Ascending aorta (tissue), 2 donors: ENCODE measurements at regions not wholly inside any gene's neighbourhood (a gene's known extent, or its start where the extent isn't known, plus 50 kb on each side); places are given as distances from the start of the nearest gene placed in this dataset.

ENCODE experiments used
- DNase-seq, 2 donors: peaks; one replicate each; pipeline ENCODE4 v3.0.0-alpha.2; 2019; ENCODE audit warnings: low spot score in 2 of 2
- H3K27ac ChIP-seq, 2 donors: fragments of 200-600 bp; sonication (generic); one replicate each; pipeline ENCODE4 v1.5.1; 2016 to 2017; ENCODE audit warnings: mild to moderate bottlenecking in 1 of 2
- H3K27me3 ChIP-seq: fragments of 200-600 bp; sonication (generic); one replicate; pipeline ENCODE4 v1.5.1; 2017
- H3K36me3 ChIP-seq, 2 donors: fragments of 200-600 bp; sonication (generic); one replicate each; pipeline ENCODE4 v1.5.1; 2016
- H3K4me1 ChIP-seq, 2 donors: fragments of 200-600 bp; sonication (generic); one replicate each; pipeline ENCODE4 v1.5.1; 2016 to 2017; ENCODE audit warnings: mild to moderate bottlenecking in 1 of 2
- H3K4me3 ChIP-seq, 2 donors: fragments of 200-600 bp; sonication (generic); one replicate each; pipeline ENCODE4 v1.5.1; 2016 to 2017; ENCODE audit warnings: mild to moderate bottlenecking in 1 of 2
- H3K9me3 ChIP-seq, 2 donors: fragments of 200-600 bp; sonication (generic); one replicate each; pipeline ENCODE4 v1.5.1; 2016
- CTCF ChIP-seq, 3 experiments: fragments of 200-600 bp in 2 of 3; fragments of 450-650 bp in 1 of 3; sonication (generic) in 2 of 3; IDR thresholded peaks; one replicate each; pipeline ENCODE4 v1.5.1; 2016 to 2019; ENCODE audit warnings: antibody characterized with exemption in 3 of 3, mild to moderate bottlenecking in 1 of 3, moderate library complexity in 1 of 3
- intact Hi-C: fragments of 100-400 bp; cut with DNase I; formaldehyde crosslinking; loops from one replicate; pipeline ENCODE4 v1.15.1; 2023

- intact Hi-C loops: no loop called here
- H3K27ac ChIP-seq: peak overlapping the region; percentile 97 to 98
- H3K4me3 ChIP-seq: no peak overlapping the region
- H3K36me3 ChIP-seq: peaks cover 0 to 18% of the 10 kb centered on the region in 2 donors
- H3K9me3 ChIP-seq: no peaks in the 10 kb centered on the region
- no peaks in the 10 kb centered on the region for H3K27me3 ChIP-seq
- no peak for TF ChIP-seq CTCF (IDR thresholded peaks at IDR 0.05)
- DNase-seq: no peak
- H3K4me1 ChIP-seq: peaks cover 30 to 81% of the 10 kb centered on the region in 2 donors
Measured at GRCh38 chr1:201746156-201746555, 82.8 kb upstream of the IPO9 start.

GRCh38 chr1:201747261-201747660, 81.7 kb upstream of the IPO9 start:
- H3K4me3 ChIP-seq: no peak overlapping the region
- H3K36me3 ChIP-seq: peaks cover 0 to 18% of the 10 kb centered on the region in 2 donors
- H3K27me3 ChIP-seq: no peaks in the 10 kb centered on the region
- peaks cover 34 to 82% of the 10 kb centered on the region in 2 donors for H3K4me1 ChIP-seq
- H3K27ac ChIP-seq: peak overlapping the region; percentile 97 to 98
- intact Hi-C loops: no loop called here
- no peak for TF ChIP-seq CTCF (IDR thresholded peaks at IDR 0.05)
- DNase-seq: no peak
- no peaks in the 10 kb centered on the region for H3K9me3 ChIP-seq

- Histone ChIP-seq H3K9me3 (no peaks in the 10 kb centered on the region), H3K27ac (peak overlapping the region; percentile 97 to 98), H3K4me3 (no peak overlapping the region), H3K4me1 (peaks cover 34 to 84% of the 10 kb centered on the region in 2 donors), H3K36me3 (peaks cover 0 to 18% of the 10 kb centered on the region in 2 donors), H3K27me3 (no peaks in the 10 kb centered on the region)
- peak; percentile 39 to 88 for DNase-seq
- intact Hi-C loops: no loop called here
- TF ChIP-seq CTCF (IDR thresholded peaks at IDR 0.05): no peak
Measured at GRCh38 chr1:201748335-201748734, 80.6 kb upstream of the IPO9 start.

GRCh38 chr1:201749059-201749690, 79.8 kb upstream of the IPO9 start:
- peaks cover 0 to 17% of the 10 kb centered on the region in 2 donors for H3K36me3 ChIP-seq
- no peaks in the 10 kb centered on the region for H3K27me3 ChIP-seq
- peaks cover 36 to 88% of the 10 kb centered on the region in 2 donors for H3K4me1 ChIP-seq
- intact Hi-C loops: no loop called here
- no peak for TF ChIP-seq CTCF (IDR thresholded peaks at IDR 0.05)
- H3K9me3 ChIP-seq: no peaks in the 10 kb centered on the region
- peak overlapping the region; percentile 97 to 98 for H3K27ac ChIP-seq
- DNase-seq: no peak
- H3K4me3 ChIP-seq: no peak overlapping the region

- DNase-seq: no peak
- TF ChIP-seq CTCF (IDR thresholded peaks at IDR 0.05): no peak
- H3K36me3 ChIP-seq: peaks cover 0 to 7% of the 10 kb centered on the region in 2 donors
- intact Hi-C loops: loop anchor here (2.0 kb wide), 2 partner anchors 37 to 43 kb away; no protein-coding TSS in a partner anchor
- peak overlapping the region; percentile 97 to 98 for H3K27ac ChIP-seq
- H3K4me3 ChIP-seq: no peak overlapping the region
- peaks cover 37 to 90% of the 10 kb centered on the region in 2 donors for H3K4me1 ChIP-seq
- no peaks in the 10 kb centered on the region for H3K9me3 ChIP-seq
- no peaks in the 10 kb centered on the region for H3K27me3 ChIP-seq
Measured at GRCh38 chr1:201750120-201750519, 78.8 kb upstream of the IPO9 start.
